ENCODE measurements at regions not wholly inside any gene's neighbourhood (a gene's known extent, or its start where the extent isn't known, plus 50 kb on each side); places are given as distances from the start of the nearest gene placed in this dataset.

DNA sequence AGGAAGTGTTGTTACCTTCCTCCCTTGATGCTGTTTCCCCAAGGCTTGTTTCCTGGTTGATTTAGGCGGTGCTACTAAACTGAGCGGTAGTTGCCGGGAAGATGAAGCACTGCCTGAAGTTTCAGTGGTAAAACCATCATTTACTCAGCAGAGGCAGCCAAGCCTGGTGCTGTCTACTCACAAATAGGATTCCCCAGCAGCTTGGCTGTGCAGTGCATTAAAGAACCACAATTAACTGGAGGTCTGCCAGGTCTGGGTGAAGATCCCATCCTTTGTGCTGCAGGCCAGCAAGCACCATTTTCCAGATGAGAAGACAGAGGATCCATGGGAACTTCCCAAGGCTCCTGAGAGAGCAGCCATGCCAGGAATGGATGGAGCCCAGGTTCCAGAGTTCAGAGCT is 231.9 kb upstream of the E2F8 start:
- DNase-seq (ENCODE audit: low read depth in 2 of 2): no peak

DNA sequence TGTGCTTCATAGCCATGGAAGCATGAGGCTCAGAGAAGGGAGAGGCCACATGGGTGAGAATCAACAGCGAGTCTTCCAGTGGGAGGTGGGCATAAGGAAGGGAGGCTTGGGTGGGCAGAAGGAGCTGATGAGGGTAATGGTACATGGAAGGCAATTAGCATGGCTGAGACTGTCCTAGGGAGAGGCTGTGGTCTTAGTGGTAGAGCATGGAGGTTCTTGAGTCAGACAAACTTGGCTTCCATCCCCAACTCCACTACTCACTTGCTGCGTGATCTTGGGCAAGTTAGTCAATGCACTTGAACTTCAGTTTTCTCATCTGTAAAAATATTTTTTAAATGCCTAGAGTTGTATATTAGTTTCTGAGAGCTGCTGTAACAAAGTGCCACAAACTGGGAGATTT is 227.2 kb upstream of the E2F8 start:
- DNase-seq (ENCODE audit: low read depth in 2 of 2): no peak

DNA sequence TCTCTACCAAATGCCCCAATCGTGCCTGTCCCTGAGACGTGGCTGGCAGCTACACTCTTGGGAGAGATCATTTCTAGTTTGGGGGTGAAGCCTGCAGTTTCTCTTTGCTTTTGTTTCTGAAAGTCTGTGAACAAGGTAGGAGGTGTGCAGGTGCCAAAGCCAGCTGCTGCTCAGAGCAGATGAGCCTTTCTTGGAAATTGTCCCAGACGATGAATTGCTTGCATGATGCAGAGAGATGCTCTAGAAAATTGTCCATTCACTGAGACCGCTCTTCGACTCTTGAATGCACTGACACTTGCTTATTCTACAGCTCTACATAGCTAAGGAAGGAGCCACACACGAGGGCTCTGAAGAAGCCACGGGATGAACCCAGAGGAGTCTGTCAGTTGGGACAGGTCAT is 225.6 kb upstream of the E2F8 start:
- DNase-seq (ENCODE audit: low read depth in 2 of 2): no peak

DNA sequence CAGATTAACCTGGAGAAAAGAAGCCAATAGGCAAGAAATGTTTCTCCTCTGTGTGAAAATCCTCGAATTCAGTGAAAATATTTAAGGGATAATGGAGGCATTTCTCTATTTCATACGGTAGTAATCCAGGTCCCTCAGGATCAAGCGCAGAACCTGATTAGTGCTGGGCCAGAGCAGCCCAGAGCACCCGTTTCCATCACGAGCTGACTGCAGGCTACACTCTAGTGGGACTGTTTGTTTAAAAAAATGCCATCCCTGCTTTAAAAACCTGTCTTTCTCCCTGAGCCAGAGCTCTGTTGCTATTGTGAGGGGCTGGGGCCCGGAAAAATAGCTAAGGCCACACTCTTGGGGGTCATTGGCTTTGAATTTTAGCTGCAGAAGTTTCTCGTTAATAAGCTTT is 223.2 kb upstream of the E2F8 start:
- no peak for DNase-seq (ENCODE audit: low read depth in 2 of 2)

DNA sequence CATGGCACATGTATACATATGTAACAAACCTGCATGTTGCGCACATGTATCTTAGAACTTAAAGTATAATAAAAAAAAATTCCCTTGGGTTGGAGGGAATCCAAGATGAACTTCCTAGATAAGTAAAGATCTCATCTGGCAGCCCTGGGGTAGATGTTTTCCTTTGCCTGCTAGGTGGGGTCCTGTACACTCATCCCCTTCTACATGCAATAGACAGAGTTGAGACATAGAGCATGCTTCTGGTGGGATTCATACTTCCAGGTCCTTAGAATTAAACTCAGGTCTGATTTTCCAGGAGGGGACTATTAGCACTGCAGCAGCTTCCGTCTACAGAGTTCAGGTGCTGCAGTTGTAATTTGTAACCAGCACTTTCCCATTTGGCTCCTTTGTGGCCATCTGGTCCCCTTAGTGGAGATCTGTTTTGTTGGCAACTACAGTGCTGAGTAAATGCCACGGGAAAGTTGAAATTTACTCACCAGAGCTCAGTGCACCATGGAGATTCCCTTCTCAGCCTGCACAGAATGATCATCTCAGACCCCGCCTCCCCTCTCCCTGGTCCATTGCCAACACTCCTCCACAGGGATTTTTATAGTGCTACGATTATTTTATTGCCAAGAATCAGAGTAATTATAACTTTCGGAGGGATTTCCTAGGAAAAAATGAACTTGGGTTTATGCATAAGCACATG is 220.1 kb upstream of the E2F8 start:
- no peak for DNase-seq (ENCODE audit: low read depth in 2 of 2)

DNA sequence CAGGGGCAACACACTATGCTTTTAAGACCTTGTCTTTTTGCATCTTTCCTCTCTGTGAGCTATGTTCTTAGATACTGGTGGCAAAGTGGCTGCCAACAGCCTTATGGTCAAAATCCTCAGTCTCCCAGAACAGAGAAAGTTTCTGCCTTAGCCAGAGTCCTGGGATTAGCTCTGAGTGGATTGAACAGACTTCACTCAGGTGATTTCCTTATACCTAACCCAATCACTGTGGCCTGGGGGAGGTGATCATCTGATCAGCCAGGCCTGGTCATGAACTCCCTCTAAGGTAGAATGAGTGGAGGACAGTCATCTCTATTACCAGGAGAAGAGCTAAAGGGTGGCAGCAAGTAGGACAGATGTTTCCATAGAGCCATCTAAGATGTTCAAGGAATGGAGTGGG is 218.5 kb upstream of the E2F8 start:
- no peak for DNase-seq (ENCODE audit: low read depth in 2 of 2)

DNA sequence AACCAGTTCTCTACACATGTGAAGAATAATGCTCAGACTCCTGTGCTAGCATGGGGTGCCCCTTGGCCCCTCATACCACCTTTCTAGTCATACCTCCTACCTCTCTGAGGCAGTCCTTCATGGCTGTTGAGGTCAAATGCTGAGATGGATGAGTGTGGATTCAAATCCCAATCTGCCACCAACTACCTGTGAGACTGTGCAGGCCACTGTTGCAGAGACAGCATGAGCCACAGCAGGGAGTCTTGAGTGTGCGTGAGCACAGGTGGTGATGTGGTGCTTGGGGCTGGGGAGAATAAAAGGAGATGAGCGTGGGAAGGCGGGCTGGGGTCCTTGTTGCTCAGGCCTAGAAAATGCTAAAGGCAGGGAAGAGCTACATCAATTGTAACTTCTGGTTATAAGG is 218.0 kb upstream of the E2F8 start:
- no peak for DNase-seq (ENCODE audit: low read depth in 2 of 2)

DNA sequence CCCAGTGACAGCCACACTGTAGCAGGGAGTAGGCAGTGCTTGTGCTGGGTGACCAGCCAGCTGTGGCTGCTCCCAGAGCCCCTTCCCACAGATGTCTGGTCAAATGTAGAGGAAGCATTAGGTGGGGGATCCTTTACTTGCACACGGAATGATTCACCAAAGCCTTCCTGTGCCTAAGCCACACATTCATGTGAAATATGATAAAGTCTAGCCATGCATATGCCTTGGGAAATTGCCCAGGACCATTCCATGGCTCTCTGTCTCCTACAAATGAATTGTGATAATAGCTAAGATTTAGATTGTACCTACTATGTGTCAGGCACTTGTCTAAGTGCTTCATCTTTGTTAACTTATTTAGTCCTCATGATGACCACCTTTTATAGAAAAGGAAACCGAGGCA is 217.5 kb upstream of the E2F8 start:
- DNase-seq (ENCODE audit: low read depth in 2 of 2): no peak

DNA sequence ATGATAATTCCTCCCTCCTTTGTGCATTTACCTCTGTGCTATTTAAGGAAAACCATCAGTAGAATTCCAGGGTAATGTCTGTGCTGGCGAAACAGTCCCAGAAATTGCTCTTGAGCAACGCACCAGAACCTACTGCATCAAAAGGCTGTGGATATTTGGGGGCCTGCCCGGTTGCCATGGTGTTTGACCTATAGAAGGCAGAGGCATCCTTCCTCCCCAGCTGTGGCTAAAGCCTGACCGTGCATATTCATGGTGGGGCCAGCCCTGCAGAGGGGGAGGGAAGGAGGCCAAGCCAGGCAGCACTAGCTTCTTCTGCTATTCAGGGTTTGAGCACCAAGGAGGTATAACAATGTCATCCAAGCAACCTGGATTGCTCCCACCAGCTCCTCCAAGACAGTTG is 215.0 kb upstream of the E2F8 start:
- no peak for DNase-seq (ENCODE audit: low read depth in 2 of 2)

DNA sequence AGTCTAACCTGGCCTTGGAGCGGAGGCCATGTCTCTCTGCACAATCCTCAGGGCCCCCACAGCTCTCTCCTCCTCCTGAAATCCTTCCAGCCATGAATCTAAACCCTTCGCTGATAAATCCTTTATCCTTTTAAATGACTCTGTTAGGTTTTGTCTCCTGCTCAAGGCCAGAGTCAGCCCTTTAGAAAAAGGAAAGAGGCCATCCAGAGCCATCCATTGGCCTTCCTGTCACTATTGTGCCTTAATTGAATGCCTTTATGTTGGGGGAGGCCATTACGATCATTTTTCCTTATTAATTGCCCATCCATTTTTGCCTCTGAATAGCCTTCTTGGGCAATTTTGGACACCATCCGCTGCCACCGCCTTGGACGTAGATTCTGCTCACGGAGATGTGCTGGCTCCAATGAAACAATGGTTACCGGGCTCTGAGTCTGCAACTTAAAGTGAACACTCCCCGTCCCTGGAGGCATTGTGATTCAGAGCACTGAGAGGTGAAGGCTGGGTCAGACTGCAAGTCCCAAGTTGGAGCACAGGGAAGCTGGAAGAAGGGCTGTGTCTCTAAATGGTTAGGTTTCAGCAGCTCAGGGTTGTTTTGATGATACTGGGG is 213.0 kb upstream of the E2F8 start:
- no peak for DNase-seq (ENCODE audit: low read depth in 2 of 2)

DNA sequence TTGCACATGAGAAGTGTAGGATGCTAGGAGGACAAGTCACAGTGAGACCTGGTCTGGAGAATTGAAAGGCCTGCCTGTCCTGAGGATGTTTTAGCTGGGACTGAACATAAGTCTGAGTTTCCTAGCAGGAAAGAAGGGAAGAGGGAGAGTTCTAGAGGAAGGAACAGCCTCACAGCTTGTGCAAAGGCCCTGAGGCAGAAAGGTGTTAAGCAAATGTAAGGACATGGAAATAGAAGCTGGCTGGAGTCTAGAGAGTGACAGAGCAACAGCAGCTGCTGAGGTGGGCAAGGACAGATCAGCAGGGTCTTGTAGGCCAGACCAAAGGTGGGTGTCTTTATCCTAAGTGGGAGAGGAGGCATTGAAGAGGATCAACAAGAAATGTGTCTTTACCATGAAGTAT is 210.9 kb upstream of the E2F8 start:
- no peak for DNase-seq (ENCODE audit: low read depth in 2 of 2)

DNA sequence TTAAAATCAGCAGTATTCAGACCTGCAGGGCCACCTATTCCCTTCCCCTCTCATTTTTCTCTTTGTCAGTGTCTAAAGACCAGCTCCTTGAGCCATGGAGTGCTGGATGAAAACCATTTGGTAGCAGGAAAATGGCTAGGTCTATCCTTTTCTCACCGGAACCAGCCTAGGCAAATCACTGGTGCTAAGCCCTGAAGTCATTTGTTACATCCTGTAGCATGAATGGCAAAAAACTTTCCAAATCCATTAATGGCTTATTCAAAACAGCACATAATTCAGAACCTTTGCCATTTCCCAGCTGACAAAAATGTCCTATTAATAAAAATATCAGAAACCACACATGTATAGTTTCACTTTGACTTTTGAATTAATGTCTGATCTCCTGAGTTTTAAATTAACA is 209.5 kb upstream of the E2F8 start:
- DNase-seq (ENCODE audit: low read depth in 2 of 2): no peak

DNA sequence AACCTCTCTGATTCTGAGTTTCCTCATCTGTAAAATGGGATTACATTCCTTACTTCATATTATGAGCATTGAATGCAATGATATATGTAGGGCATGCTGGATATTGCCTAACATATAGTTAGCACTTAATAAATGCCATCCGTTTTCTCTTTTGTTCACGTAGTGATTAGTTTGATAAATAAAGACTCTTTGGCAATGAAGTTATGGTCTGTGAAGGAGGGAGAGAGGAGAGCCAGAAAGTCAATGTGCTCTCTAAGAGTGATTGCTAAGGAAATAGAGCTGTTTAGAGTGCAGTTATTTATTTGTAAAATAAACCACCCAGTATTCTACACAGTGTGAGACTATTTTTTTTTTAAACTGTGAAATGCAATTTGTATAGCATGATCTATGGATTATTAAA is 207.9 kb upstream of the E2F8 start:
- DNase-seq (ENCODE audit: low read depth in 2 of 2): no peak

DNA sequence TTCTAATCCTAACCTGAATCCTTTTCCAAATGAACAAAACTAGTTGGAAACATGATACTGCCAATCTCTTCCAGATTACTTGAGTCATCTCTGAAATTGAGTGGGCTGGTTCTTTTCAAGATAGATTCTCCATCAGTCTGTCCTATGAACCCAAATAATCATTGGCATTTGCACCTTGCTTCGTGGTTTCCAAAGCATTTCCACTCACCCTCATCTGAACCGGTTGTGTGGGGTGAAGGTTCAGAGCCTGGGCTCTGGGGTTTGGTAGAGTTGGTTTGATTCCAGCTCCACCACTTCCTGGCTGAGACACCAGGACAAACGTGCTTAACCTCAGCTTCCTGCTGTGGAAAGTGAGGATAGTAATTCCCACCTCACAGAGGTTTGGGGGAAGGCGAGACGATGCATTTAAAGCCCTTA is 206.4 kb upstream of the E2F8 start:
- DNase-seq (ENCODE audit: low read depth in 2 of 2): no peak

DNA sequence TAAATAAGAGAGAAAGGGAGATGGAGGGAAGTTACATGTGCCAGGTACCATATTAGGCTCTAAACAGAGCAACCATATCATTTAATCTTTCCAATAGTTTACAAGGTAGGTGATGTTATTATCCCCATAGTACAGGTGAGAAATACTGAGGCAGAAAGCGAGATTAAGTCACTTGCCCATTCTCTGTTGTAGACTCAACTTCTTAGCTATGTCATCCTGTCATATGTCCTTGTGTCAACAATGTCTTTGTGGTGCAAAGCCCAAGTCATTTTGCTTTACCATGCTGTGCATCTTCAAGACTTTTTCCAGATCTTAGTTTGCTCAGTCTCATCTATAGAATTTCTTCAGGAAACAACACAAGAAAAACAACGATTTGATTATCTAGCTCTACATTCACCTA is 205.0 kb upstream of the E2F8 start:
- DNase-seq (ENCODE audit: low read depth in 2 of 2): no peak

DNA sequence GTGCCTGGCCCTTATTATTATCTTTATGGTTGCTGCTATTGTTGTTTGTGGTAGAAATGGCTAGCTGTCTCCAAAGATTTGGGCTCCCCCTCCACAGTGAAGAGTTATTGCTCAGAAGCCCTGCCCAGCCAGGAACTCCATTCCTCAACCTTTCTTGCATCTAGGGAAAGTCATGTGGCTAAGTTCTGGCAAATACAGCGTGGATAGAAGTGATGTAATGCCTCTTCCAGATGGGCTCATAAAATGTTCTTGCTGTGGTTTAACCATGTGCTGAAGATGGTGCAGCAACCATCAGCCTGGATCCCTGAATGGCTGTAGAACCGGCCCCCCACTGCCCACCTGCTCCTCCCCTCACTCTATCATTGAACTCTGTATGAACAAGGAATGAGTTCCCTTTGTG is 203.5 kb upstream of the E2F8 start:
- DNase-seq (ENCODE audit: low read depth in 2 of 2): no peak

DNA sequence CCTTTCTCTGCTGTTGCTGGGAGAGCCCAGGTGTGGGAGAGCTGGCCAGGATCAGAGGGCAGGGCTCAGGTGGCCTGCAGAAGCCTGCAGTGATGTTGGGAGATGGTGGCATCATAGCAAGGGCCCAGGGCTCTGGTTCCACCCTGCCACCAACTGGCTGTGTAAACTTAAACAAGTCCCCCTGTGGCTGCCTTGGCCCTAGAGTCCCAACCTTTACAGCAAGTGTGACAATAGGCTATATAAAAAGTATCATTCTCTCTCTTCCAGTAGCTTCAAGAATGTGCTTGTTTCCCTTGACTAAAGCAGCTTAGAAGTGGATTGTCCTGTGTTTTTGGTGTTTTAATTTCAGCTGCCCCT is 201.8 kb upstream of the E2F8 start:
- no peak for DNase-seq (ENCODE audit: low read depth in 2 of 2)

DNA sequence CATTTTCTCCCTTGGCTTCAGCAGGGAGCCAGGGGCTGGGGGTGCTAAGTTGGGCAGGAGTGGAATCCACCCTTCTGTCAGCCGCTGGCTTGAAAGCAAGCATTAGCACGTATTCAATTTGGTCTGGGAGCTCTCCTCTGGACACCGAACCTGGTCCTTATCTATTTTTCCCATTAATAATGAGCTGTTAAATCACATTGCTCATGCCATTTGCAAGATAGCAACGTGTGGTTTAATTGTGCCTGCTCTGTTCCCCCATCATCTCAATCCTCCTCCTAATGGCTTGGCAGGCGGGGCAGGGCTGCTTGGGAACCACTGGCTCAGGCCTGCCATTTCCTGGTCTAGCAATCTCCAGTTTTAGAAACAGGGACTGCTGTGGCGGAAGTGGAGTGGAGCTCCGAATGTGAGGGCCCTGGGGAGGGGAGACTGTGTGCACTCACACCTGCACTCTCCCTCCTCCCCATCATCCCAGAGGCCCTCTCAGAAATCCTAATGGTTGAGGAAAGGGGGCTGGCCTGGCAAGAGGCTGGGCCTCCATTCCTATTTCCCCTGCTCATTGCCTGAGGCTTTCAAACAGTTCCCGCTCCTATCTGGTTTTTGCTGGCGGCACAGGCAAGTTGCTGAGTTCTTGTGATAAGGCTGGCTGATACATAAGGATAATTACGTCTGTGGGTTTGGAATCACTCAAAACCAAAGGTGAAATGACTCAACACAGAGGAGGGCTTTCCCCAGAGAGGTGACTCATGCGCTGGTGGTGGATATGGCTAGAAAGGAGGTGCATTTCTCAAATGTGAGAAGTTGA is 201.2 kb upstream of the E2F8 start:
- DNase-seq (ENCODE audit: low read depth in 2 of 2): no peak

DNA sequence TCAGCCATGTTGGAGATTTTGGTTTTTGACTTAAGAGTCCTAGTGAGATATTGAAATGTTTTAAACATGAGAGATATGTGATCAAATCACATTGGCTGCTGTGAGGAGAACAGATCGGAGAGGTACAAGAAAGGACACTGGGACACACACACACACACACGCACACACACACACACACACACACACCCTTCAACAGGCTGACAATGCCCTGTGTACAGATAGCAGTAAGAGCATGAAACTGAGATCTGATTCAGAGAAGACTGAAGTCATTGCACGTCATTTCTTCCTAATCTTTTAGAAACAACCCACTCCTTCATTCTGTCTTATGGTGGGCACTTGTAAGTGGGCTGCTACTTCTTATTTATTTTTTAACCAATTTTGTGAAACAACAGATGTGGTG is 200.5 kb upstream of the E2F8 start:
- DNase-seq (ENCODE audit: low read depth in 2 of 2): no peak

DNA sequence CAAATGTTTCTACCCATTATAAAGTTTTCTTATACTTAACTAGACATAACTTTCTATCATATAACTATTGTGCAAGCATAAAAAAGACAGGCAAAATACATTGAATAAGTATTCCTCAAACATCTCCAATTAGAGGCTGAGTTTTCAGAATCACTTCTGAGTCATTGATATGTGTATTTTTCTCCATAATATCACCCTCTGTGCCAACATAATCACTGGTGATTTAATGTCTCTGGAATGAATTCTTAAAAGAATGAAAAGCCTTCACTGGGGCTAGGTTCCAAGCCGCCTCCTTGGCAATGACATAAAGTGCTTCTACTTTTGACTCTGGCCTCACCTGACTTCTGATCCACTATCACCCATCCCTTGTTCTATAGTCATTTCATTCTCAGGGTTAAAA is 197.0 kb upstream of the E2F8 start:
- DNase-seq (ENCODE audit: low read depth in 2 of 2): no peak

DNA sequence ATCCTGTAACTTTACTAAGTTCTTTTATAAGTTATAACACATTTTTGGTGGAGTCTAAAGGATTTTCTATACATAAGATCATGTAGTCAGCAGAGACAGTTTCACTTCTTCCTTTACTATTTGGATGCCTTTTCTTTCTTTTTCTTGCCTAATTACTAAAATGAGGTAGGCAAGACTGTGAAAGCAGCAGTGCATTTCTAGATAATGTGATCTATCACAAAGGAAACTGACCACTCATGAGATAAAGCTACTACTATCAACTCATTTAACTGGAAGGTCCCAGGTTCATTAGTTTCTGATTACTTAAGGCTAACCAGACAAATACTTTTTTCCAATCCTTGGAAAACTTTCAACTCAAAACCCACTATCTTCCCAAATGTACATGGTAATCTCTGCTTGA is 196.2 kb upstream of the E2F8 start:
- DNase-seq (ENCODE audit: low read depth in 2 of 2): no peak

DNA sequence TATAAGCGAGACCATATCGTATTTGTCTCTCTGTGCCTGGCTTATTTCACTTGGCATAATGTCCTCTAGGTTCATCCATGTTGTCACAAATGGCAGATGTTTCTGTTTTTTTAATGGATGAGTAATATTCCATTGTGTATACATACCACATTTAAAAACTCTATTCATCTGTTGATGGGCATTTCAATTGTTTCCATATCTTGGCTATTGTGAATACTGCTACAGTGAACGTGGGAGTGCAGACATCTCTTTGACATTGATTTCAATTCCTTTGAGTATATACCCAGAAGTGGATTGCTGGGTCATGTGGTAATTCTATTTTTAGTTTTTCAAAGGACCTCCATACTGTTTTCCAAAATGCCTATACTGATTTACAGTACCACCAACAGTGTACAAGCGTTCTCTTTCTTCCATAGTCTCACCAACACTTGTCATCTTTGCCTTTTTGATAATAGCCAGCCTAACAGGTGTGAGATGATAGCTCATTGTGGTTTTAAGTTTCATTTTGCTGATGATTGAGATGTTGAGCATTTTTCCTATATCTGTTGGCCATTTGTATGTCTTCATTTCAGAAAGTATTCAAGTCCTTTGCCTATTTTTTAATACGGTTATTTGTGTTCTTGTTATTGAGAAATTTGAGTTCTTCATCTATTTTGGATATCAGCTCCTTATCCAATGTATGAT is 194.7 kb upstream of the E2F8 start:
- no peak for DNase-seq (ENCODE audit: low read depth in 2 of 2)

DNA sequence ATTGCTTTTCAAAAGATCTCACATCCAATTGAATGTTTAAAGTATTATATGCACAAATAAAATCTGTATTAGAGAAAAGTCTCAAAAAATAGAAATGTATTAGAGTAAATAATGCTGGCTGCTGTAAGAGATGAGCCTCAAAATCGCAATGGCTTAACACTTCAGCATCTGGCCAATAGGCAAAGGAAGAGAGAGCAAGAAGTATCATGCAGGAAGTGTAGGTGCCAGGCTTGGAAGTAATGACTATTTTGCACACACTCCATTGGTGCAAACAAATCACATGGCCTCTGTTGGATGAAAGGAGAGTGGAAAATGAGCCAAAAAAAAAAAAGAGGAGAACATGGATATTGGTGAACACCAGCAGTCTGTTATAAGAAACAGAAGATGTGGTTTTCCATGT is 193.0 kb upstream of the E2F8 start:
- no peak for DNase-seq (ENCODE audit: low read depth in 2 of 2)

All from stimulated activated CD8-positive, alpha-beta memory T cell treated with anti-CD3 and anti-CD28 coated beads, Interleukin-7, amount 100 ng/mL, for 1 hour (primary cell).